ENCODE measurements at regions not wholly inside any gene's neighbourhood (a gene's known extent, or its start where the extent isn't known, plus 50 kb on each side); places are given as distances from the start of the nearest gene placed in this dataset.

- DNase-seq (ENCODE audit: low spot score) = no peak
- intact Hi-C loops (cut with DNase I) = no loop called here
These were observed 216.1 kb upstream of the SETBP1 start for GRCh38 chr18:44464398-44465180.

GRCh38 chr18:44465381-44465841, 215.3 kb upstream of the SETBP1 start:
- ATAC-seq (peak; percentile 82), DNase-seq (ENCODE audit: low spot score) (no peak)
- intact Hi-C loops (cut with DNase I) = no loop called here

More at GRCh38 chr18:44464398-44465180, 216.1 kb upstream of the SETBP1 start:
- ATAC-seq = peak; percentile 85

GRCh38 chr18:44466997-44467396, 213.7 kb upstream of the SETBP1 start:
- ATAC-seq = no peak
- DNase-seq (ENCODE audit: low spot score) = no peak
- intact Hi-C loops (cut with DNase I) = no loop called here

GRCh38 chr18:44467718-44468117, 213.0 kb upstream of the SETBP1 start:
- ATAC-seq = no peak
- intact Hi-C loops (cut with DNase I) = no loop called here
- DNase-seq (ENCODE audit: low spot score) = no peak

DNA sequence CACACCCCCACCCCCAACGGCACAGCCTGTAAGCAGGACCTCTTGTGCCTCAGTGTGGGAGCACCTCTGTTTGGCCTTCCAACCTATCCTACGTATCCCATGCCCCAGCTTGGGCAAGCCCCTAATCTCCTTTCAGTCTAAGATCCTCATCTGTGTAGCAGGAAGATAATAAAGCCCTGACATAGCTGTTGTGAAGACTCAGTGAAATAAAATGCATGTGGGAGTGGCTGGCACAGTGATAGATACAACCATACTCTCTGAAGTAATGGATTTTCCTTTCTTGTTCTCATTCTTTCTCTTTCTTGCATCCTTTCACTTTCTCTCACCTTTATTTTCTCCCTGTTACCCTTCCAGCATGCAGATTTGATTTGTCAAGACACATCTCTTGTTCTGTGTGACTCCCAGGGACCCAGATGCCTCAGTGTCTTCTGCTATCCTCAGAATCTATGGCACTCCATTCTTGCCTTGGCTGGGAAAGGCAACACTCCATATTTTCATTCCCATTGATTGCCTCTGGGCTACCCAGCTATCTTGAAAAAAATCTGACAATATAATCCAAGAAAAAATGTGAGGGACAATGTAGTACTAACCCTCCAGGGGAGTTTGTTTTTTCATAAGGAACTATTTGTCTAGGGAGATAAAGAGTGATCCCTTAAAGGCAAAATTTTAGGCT, 207.2 kb upstream of the SETBP1 start:
- intact Hi-C loops (cut with DNase I) = no loop called here
- ATAC-seq (no peak), DNase-seq (ENCODE audit: low spot score) (no peak)

GRCh38 chr18:44474067-44474411, 206.6 kb upstream of the SETBP1 start:
- ATAC-seq (no peak), DNase-seq (ENCODE audit: low spot score) (no peak)
- intact Hi-C loops (cut with DNase I) = no loop called here

GRCh38 chr18:44474591-44474990, 206.1 kb upstream of the SETBP1 start:
- ATAC-seq = no peak
- intact Hi-C loops (cut with DNase I) = no loop called here
- DNase-seq (ENCODE audit: low spot score) = no peak

- ATAC-seq = no peak
- intact Hi-C loops (cut with DNase I) = no loop called here
- DNase-seq (ENCODE audit: low spot score) = no peak
These were observed 197.9 kb upstream of the SETBP1 start for GRCh38 chr18:44482761-44483160.

DNA sequence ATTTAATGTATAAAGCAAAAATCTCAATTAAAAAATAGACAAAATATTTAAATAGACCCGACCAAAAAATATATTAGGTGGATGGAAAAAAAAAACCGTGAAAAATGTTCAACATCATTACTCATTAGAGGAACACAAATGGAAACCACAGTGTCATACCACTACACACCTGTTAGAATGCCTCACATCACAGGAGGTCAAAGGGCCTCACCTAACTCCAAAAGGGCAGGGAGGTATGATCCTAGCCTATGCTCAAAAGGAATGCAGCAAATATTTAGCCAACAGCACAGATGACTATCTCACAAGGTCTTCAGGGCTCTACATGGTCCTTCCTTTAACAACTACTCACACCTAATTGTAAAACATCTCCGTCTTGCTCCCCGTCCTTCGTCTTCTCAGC, 185.5 kb upstream of the SETBP1 start:
- intact Hi-C loops (cut with DNase I) = no loop called here
- DNase-seq (ENCODE audit: low spot score) (no peak), ATAC-seq (no peak)

GRCh38 chr18:44497311-44497710, 183.4 kb upstream of the SETBP1 start:
- DNase-seq (ENCODE audit: low spot score) (no peak), ATAC-seq (no peak)
- intact Hi-C loops (cut with DNase I) = no loop called here

DNA sequence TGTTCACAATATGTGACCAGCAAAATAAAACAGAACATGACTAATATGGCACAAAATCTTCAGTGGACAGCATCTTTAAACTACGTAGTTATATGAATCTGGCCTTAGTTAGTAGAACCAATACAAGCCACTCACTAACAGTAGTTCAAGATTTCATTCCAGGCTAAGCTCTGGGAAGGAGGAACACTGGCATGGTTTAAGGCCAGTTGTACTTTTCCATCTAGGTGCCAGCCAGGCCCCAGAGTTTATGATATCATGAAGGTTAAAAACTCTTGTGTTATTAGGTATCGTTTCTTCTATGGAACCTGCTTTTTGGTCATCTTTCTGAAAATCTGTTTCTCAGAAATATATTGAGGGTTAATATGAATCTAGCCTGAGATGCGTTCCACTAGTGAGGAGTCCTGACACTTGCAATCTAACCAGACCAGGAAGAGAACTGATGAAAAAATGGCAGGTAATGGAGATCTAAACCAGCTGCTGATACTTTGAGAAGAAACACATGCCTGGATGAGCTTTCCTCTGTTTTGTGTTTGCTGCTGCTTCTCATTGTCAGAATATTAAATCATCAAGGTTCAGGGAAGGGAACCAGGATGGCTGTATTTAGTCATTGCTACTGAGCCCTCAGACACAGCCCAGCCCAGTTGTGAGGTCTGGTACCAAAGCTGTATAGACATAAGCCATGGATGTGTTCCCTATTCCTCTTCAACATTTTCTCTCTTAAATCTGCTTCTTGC, 182.8 kb upstream of the SETBP1 start:
- intact Hi-C loops (cut with DNase I) = no loop called here
- DNase-seq (ENCODE audit: low spot score) = no peak
- ATAC-seq = no peak

DNA sequence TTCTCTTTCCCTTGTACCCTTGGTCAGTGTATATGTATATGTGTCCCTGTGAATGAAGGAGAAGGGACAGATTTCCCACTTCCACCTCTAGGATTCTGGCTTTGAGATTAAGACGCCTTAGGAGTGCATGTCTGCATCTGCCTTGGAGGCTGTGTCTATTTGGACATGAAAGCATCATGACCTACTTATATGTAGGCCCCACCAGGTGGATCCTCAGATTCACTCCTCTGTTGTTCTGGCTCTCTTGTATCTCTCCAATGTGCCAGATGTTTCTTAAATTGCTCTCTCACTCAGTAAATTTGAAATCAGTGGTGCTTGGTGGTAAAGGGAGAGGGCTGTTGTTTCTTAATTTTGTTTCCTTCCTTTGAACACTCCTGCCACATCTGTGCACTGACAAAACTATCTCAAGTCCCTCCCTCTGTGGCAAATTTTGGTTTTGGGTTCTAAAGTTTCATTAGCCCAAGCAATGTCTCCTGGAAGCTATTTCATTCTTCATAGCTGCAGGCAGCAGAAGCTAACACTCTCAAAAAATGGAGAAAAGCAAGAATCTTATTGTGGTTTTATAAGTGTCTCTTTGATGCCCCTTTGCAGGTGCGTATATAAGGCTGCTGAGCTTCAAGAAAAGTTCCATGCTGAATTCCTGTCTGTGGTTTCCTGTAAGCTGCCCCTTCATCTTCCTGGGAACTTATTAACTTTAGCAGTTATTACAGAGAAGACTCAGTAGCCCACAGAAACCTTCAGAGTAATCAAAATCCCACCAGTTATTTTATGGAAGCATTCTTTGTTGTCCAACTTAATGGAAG, 179.7 kb upstream of the SETBP1 start:
- DNase-seq (ENCODE audit: low spot score) = no peak
- intact Hi-C loops (cut with DNase I) = no loop called here
- no peak for ATAC-seq

- intact Hi-C loops (cut with DNase I) = no loop called here
- DNase-seq (ENCODE audit: low spot score) = no peak
- no peak for ATAC-seq
These were observed 178.5 kb upstream of the SETBP1 start for GRCh38 chr18:44502221-44502620.

GRCh38 chr18:44502790-44503189, 177.9 kb upstream of the SETBP1 start:
- intact Hi-C loops (cut with DNase I) = no loop called here
- no peak for ATAC-seq
- DNase-seq (ENCODE audit: low spot score) = no peak

- ATAC-seq (no peak), DNase-seq (ENCODE audit: low spot score) (no peak)
- intact Hi-C loops (cut with DNase I) = no loop called here
These were observed 176.8 kb upstream of the SETBP1 start for GRCh38 chr18:44503854-44504253.

DNA sequence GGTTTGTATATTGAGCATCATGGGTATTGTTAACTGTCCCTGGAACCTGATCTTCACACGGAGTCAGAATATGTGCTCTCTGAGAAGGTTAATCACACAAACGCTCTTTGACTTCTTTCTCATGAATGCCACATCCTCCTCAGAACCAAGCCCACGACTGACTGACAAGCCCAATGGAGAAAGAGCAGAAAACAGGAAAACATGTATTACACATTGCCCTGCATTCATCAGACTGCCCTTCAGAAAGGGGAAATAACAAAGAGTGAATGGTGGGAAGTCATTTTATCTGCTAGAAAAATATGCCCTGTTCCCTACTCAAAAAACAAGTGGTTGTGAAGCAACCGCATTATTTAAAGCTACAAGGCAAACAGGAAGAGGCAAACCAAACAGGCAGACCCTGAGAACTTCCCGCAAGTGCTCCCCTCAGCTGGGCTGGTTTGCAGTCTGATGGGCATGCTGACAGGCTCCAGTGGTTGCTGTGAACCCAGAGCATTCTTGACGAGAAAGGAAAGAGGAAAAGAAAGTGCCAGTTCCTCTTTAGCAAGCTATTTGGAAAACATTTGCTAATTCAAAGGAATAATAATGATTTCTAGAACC, 172.9 kb upstream of the SETBP1 start:
- peak; percentile 92 for ATAC-seq
- intact Hi-C loops (cut with DNase I) = no loop called here

DNA sequence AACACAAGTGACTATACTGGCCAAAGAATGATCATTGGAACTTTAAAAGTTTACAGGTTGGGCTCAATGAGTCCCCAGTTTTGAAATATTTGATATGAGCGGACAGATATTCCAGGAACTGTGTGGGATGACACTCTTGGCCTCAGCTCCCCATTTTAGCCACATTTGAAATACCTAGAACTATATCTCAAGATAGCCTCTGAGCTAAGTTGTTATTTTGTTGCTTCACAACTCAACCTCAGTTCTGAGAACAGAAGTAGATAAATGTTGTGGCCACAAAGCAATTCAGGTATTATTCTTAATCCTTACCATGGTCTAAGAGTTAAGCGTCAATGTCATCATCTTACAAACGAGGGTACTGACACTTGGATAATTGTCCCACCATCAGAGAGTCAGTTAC, 172.2 kb upstream of the SETBP1 start:
- intact Hi-C loops (cut with DNase I) = no loop called here
- ATAC-seq = no peak

More for the DNA sequence above, 172.9 kb upstream of the SETBP1 start:
- peak; percentile 60 for DNase-seq (ENCODE audit: low spot score)

GRCh38 chr18:44509048-44509447, 171.6 kb upstream of the SETBP1 start:
- ATAC-seq = no peak
- intact Hi-C loops (cut with DNase I) = no loop called here

More for the DNA sequence above, 172.2 kb upstream of the SETBP1 start:
- no peak for DNase-seq (ENCODE audit: low spot score)

DNA sequence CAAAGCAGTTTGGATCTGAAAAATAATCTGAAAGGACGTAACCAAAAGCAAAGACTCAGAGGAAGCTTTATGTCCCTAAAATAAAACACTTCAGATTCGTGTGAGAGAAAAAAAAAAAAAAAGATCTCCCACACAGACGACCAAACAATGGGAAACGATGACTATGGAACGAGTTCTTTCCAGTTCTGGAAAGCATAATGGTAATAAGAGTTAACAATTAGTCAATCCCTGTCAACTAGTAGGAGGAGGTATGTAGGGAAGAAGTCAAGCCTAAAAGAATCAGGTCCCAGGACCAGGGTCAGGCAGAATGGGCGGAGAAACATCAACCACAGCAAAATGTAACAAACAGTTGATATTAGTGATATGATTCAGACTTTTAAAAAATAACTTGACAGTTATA, 170.3 kb upstream of the SETBP1 start:
- ATAC-seq (no peak), DNase-seq (ENCODE audit: low spot score) (no peak)
- intact Hi-C loops (cut with DNase I) = no loop called here

More at GRCh38 chr18:44509048-44509447, 171.6 kb upstream of the SETBP1 start:
- DNase-seq (ENCODE audit: low spot score) = no peak
